HG03342 (cell line): ENCODE measurements at regions not wholly inside any gene's neighbourhood (a gene's known extent, or its start where the extent isn't known, plus 50 kb on each side); places are given as distances from the start of the nearest gene placed in this dataset.
"Not testable (repeated sequence)": the region's sequence is repeated elsewhere in the genome, so short reads cannot be mapped to it uniquely, and the experiment has no call there.

Experiments
- ATAC-seq: cut with Tn5 transposase; IDR thresholded peaks from one replicate; pipeline ENCODE4 v1.9.1; 2021; ENCODE audit warnings: mild to moderate bottlenecking, moderate library complexity; ENCODE audit not compliant: unreplicated experiment

GRCh38 chr7:19549246-19549645 is 159.6 kb downstream of the POLR1F start:
- not testable (repeated sequence) for ATAC-seq

GRCh38 chr7:19537942-19538401 is 170.9 kb downstream of the POLR1F start:
- ATAC-seq, result no peak

- ATAC-seq, result no peak
Measured at GRCh38 chr7:19533266-19533665, 175.6 kb downstream of the POLR1F start.

- ATAC-seq, result no peak
Measured at GRCh38 chr7:19530852-19531251, 178.0 kb downstream of the POLR1F start.

GRCh38 chr7:19530261-19530660 is 178.6 kb downstream of the POLR1F start:
- ATAC-seq, result no peak

- no peak for ATAC-seq
Measured at GRCh38 chr7:19526639-19527038, 182.2 kb downstream of the POLR1F start.

- no peak for ATAC-seq
Measured at GRCh38 chr7:19522486-19522885, 186.4 kb downstream of the POLR1F start.

GRCh38 chr7:19520392-19520791 is 188.4 kb downstream of the POLR1F start:
- no peak for ATAC-seq

- ATAC-seq, result no peak
Measured at GRCh38 chr7:19519443-19520021, 189.3 kb downstream of the POLR1F start.

GRCh38 chr7:19517546-19517945 is 191.3 kb downstream of the POLR1F start:
- ATAC-seq, result not testable (repeated sequence)

- ATAC-seq, result no peak
Measured at GRCh38 chr7:19508821-19509220, 200.0 kb downstream of the POLR1F start.

GRCh38 chr7:19508124-19508523 is 200.7 kb downstream of the POLR1F start:
- ATAC-seq, result no peak

GRCh38 chr7:19491821-19492452 is 216.9 kb downstream of the POLR1F start:
- peak; percentile 82 for ATAC-seq

GRCh38 chr7:19491371-19491770 is 217.5 kb downstream of the POLR1F start:
- ATAC-seq, result no peak

- ATAC-seq, result no peak
Measured at GRCh38 chr7:19489162-19489820, 219.5 kb downstream of the POLR1F start.

- no peak for ATAC-seq
Measured at GRCh38 chr7:19488056-19488455, 220.8 kb downstream of the POLR1F start.

- no peak for ATAC-seq
Measured at GRCh38 chr7:19482628-19483027, 226.2 kb downstream of the POLR1F start.

- ATAC-seq, result no peak
Measured at GRCh38 chr7:19480383-19480782, 228.5 kb downstream of the POLR1F start.

- ATAC-seq, result no peak
Measured at GRCh38 chr7:19470031-19470430, 238.8 kb downstream of the POLR1F start.

- no peak for ATAC-seq
Measured at GRCh38 chr7:19465861-19466260, 243.0 kb downstream of the POLR1F start.

GRCh38 chr7:19464751-19465150 is 244.1 kb downstream of the POLR1F start:
- ATAC-seq, result no peak

- ATAC-seq, result no peak
Measured at GRCh38 chr7:19464241-19464640, 244.6 kb downstream of the POLR1F start.
